Lung (tissue), 11 donors: ENCODE measurements at regions not wholly inside any gene's neighbourhood (a gene's known extent, or its start where the extent isn't known, plus 50 kb on each side); places are given as distances from the start of the nearest gene placed in this dataset.

Experiments
- ATAC-seq: fragments of 200-7000 bp; cut with Tn5 transposase; one replicate; pipeline ENCODE4 v1.9.1; 2020; ENCODE audit warnings: moderate number of reproducible peaks; ENCODE audit not compliant: insufficient read depth, low FRiP score
- DNase-seq, 3 donors: peaks; one replicate each; pipeline ENCODE4 v3.0.0-alpha.2; 2013 to 2017
- H3K27ac ChIP-seq, 2 donors: one replicate each; pipeline ENCODE4 v1.5.1; 2013; ENCODE audit warnings: mild to moderate bottlenecking in 2 of 2, moderate library complexity in 2 of 2, control low read depth in 1 of 2, inconsistent platforms in 1 of 2, low read depth in 1 of 2, low read length in 1 of 2
- H3K27me3 ChIP-seq, 3 donors: one replicate each; pipeline ENCODE4 v1.5.1; 2013; ENCODE audit warnings: low read length in 2 of 3; ENCODE audit not compliant: control insufficient read depth in 3 of 3, insufficient read depth in 3 of 3
- H3K36me3 ChIP-seq, 4 donors: one replicate each; pipeline ENCODE4 v1.5.1; 2013; ENCODE audit warnings: low read length in 4 of 4, mild to moderate bottlenecking in 1 of 4, moderate library complexity in 1 of 4; ENCODE audit not compliant: control insufficient read depth in 4 of 4, insufficient read depth in 4 of 4
- H3K4me1 ChIP-seq, 5 donors: one replicate each; pipeline ENCODE4 v1.5.1; 2013; ENCODE audit warnings: low read length in 5 of 5, mild to moderate bottlenecking in 2 of 5, moderate library complexity in 1 of 5; ENCODE audit not compliant: control insufficient read depth in 5 of 5, insufficient read depth in 5 of 5
- H3K4me3 ChIP-seq: one replicate; pipeline ENCODE4 v1.5.1; 2013; ENCODE audit warnings: mild to moderate bottlenecking, control low read depth, moderate library complexity
- H3K9ac ChIP-seq, 2 donors: one replicate each; pipeline ENCODE4 v1.5.1; 2013; ENCODE audit warnings: low read length in 2 of 2, control low read depth in 1 of 2; ENCODE audit not compliant: insufficient read depth in 1 of 2
- H3K9me3 ChIP-seq, 4 donors: one replicate each; pipeline ENCODE4 v1.5.1; 2013; ENCODE audit warnings: low read length in 3 of 4, mild to moderate bottlenecking in 1 of 4, moderate library complexity in 1 of 4; ENCODE audit not compliant: control insufficient read depth in 4 of 4, insufficient read depth in 3 of 4
- CTCF ChIP-seq: IDR thresholded peaks from 2 replicates; pipeline ENCODE4 v1.5.1; 2012; ENCODE audit warnings: mild to moderate bottlenecking; ENCODE audit errors: control extremely low read depth, extremely low read depth
- WGBS, 2 donors: extraction: QIAGEN DNeasy Blood & Tissue Kit; methylation state at CpG; one replicate each; pipeline ENCODE4 v1.1.7; 2013; 5-methylcytosine and 5-hydroxymethylcytosine counted together
- donor health status: control.
- donor health status: control.
- donor health status: Bipolar disorder and iron deficiency.
- donor health status: healthy.
- donor health status: DM: yes; HTN: yes; CAD: no.

- no peak overlapping the region for H3K4me3 ChIP-seq
- DNase-seq: no peak
- H3K9me3 ChIP-seq: no peaks in the 10 kb centered on the region
- no peak overlapping the region for H3K27ac ChIP-seq
- H3K36me3 ChIP-seq: no peaks in the 10 kb centered on the region
- no peak for ATAC-seq
- WGBS, 2 donors: 44 to 57% methylated on average over 1 of the region's 1 CpG
- H3K4me1 ChIP-seq: no peaks in the 10 kb centered on the region
- no peak for TF ChIP-seq CTCF
- no peak overlapping the region for H3K9ac ChIP-seq
- H3K27me3 ChIP-seq: no peaks in the 10 kb centered on the region
Observed at GRCh38 chr1:217311766-217312165, 319.1 kb downstream of the GPATCH2 start.

DNA sequence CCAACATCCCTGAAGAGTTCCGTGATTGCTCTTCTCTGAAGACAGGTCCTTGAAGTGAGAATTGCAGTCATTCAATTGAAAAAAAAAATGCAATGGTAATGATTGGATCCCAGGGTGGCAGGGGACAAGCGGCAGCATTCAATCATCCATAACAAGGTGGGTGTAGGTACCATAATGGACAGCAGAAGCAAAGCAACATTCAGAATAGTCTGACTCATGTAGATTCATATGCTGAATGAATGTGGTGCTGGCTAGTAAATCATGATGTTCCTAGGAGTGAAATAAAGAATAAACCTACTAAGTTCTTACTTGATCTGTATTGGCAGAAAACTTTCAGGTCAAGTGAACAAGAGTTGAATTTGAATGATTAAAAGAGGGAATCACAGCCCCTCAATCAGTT lies 319.6 kb downstream of the GPATCH2 start:
- H3K9me3 ChIP-seq: no peaks in the 10 kb centered on the region
- TF ChIP-seq CTCF: no peak
- H3K9ac ChIP-seq: no peak overlapping the region
- WGBS, 2 donors: 94 to 95% methylated on average over 2 of the region's 2 CpGs
- no peaks in the 10 kb centered on the region for H3K27me3 ChIP-seq
- no peak overlapping the region for H3K27ac ChIP-seq
- ATAC-seq (no peak), DNase-seq (no peak)
- no peaks in the 10 kb centered on the region for H3K36me3 ChIP-seq
- no peaks in the 10 kb centered on the region for H3K4me1 ChIP-seq
- no peak overlapping the region for H3K4me3 ChIP-seq

DNA sequence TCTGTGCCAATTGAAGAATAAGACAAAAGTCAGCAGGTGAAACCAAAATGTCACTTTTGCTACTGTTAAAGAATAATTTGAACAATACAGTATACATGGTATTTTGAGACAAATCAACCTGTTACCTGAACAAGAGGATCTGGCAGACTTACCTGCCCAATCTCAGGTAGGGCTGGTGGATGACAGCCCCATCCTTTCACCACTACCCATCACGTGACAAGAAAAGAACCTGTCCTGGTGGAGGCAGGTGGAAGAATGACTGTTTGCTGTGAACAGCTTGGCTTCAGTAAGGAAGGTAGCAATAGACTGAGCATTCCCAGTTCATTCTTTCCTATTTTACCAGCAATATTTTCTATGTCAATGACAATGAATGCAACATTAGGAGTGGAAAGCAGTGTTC lies 349.6 kb downstream of the GPATCH2 start:
- no peak for TF ChIP-seq CTCF
- Histone ChIP-seq H3K9ac (no peak overlapping the region), H3K4me1 (no peaks in the 10 kb centered on the region), H3K27ac (no peak overlapping the region), H3K9me3 (no peaks in the 10 kb centered on the region), H3K27me3 (no peaks in the 10 kb centered on the region), H3K36me3 (no peaks in the 10 kb centered on the region), H3K4me3 (no peak overlapping the region)
- 54 to 56% methylated on average over 1 of the region's 1 CpG for whole genome bisulfite sequencing, 2 donors
- DNase-seq (no peak), ATAC-seq (no peak)

DNA sequence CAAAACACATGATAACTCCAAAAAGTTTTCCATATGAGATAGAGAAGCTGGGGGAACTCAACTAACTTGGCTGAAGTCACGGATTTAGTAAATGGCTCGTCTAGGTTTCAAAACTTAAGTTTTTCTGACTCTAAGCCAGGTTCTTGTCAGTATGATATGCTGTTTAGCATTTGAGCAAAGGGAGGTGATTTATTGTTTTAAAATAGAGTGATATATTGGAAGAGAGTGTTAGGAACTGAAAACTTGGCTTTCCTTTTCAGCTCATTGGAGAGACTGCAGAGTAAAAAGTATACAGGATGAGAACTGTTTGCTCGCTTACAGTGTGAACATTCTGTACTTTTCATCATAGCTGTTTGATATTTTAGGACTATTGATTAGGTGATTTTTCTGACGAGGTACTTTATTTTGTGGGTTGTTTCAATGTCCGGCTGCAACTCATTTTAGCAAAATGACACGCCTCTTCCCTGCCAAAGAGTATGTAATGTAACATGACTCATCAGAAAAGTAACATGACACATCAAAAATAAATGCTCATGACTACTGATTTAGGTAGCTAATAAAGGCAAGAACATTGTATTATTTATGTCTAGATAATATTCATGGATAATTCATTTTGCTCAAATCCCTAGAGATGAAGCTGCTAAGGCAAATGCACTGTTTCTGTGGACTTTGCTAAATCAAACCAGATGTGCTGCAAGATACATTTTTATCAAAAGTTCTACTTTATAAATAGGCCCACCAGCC lies 355.1 kb downstream of the GPATCH2 start:
- no peak overlapping the region for H3K9ac ChIP-seq
- H3K4me1 ChIP-seq: peaks cover 0 to 6% (median 0%) of the 10 kb centered on the region in 5 donors
- ATAC-seq: no peak
- H3K9me3 ChIP-seq: no peaks in the 10 kb centered on the region
- no peak for TF ChIP-seq CTCF
- 68 to 79% methylated on average over 6 of the region's 6 CpGs for WGBS, 2 donors
- peak in 2 of 3 donors; percentile 86 to 91 for DNase-seq
- no peaks in the 10 kb centered on the region for H3K27me3 ChIP-seq
- H3K36me3 ChIP-seq: no peaks in the 10 kb centered on the region
- H3K27ac ChIP-seq: no peak overlapping the region
- H3K4me3 ChIP-seq: no peak overlapping the region
